ENCODE measurements at regions not wholly inside any gene's neighbourhood (a gene's known extent, or its start where the extent isn't known, plus 50 kb on each side); places are given as distances from the start of the nearest gene placed in this dataset.

GRCh38 chr3:55173504-55173903, 245.6 kb upstream of the LRTM1 start:
- no peak for TF ChIP-seq CTCF (IDR thresholded peaks at IDR 0.05)
- no peak for TF ChIP-seq POLR2A (IDR thresholded peaks at IDR 0.05)
